Ureter (tissue), 1 donor: ENCODE measurements at regions not wholly inside any gene's neighbourhood (a gene's known extent, or its start where the extent isn't known, plus 50 kb on each side); places are given as distances from the start of the nearest gene placed in this dataset.

ENCODE experiments used
- DNase-seq: peaks from one replicate; pipeline ENCODE4 v3.0.0-alpha.2; 2020; ENCODE audit warnings: low spot score
- donor health status: DM: yes; HTN: yes; CAD: no.

GRCh38 chr3:104555728-104556127, 811.0 kb upstream of the ALCAM start:
- no peak for DNase-seq

- no peak for DNase-seq
Observed at GRCh38 chr3:104556372-104557078, 810.2 kb upstream of the ALCAM start.

- no peak for DNase-seq
Observed at GRCh38 chr3:104561324-104561723, 805.4 kb upstream of the ALCAM start.

GRCh38 chr3:104564045-104564643, 802.6 kb upstream of the ALCAM start:
- DNase-seq, result no peak

GRCh38 chr3:104566054-104566453, 800.7 kb upstream of the ALCAM start:
- DNase-seq, result no peak

- no peak for DNase-seq
Observed at GRCh38 chr3:104575634-104576033, 791.1 kb upstream of the ALCAM start.

GRCh38 chr3:104578558-104578957, 788.2 kb upstream of the ALCAM start:
- DNase-seq, result no peak

GRCh38 chr3:104582092-104582491, 784.6 kb upstream of the ALCAM start:
- DNase-seq, result no peak

GRCh38 chr3:104584682-104585081, 782.0 kb upstream of the ALCAM start:
- no peak for DNase-seq

- DNase-seq, result no peak
Observed at GRCh38 chr3:104586344-104586743, 780.4 kb upstream of the ALCAM start.

GRCh38 chr3:104588442-104588841, 778.3 kb upstream of the ALCAM start:
- no peak for DNase-seq

GRCh38 chr3:104591776-104592175, 774.9 kb upstream of the ALCAM start:
- DNase-seq, result no peak

GRCh38 chr3:104594491-104594890, 772.2 kb upstream of the ALCAM start:
- no peak for DNase-seq

GRCh38 chr3:104596054-104596453, 770.7 kb upstream of the ALCAM start:
- DNase-seq, result no peak

GRCh38 chr3:104596551-104596950, 770.2 kb upstream of the ALCAM start:
- no peak for DNase-seq

- DNase-seq, result no peak
Observed at GRCh38 chr3:104598848-104599511, 767.7 kb upstream of the ALCAM start.

GRCh38 chr3:104604326-104605010, 762.2 kb upstream of the ALCAM start:
- DNase-seq, result no peak

- DNase-seq, result no peak
Observed at GRCh38 chr3:104606812-104607211, 759.9 kb upstream of the ALCAM start.

- DNase-seq, result no peak
Observed at GRCh38 chr3:104610730-104611652, 755.7 kb upstream of the ALCAM start.

- no peak for DNase-seq
Observed at GRCh38 chr3:104612218-104612617, 754.5 kb upstream of the ALCAM start.

- no peak for DNase-seq
Observed at GRCh38 chr3:104614564-104614963, 752.1 kb upstream of the ALCAM start.
